ENCODE measurements at regions not wholly inside any gene's neighbourhood (a gene's known extent, or its start where the extent isn't known, plus 50 kb on each side); places are given as distances from the start of the nearest gene placed in this dataset.

- TF ChIP-seq CTCF (IDR thresholded peaks at IDR 0.05) (no peak), POLR2AphosphoS5 (IDR thresholded peaks at IDR 0.05) (no peak), POLR2A (IDR thresholded peaks at IDR 0.05) (no peak)
Observed at GRCh38 chr18:34594266-34594665, 115.8 kb upstream of the DTNA start.

Data from breast epithelium (tissue), 3 donors.